ENCODE measurements at regions not wholly inside any gene's neighbourhood (a gene's known extent, or its start where the extent isn't known, plus 50 kb on each side); places are given as distances from the start of the nearest gene placed in this dataset.

GRCh38 chr2:106941372-106941993 lies 55.5 kb upstream of the ST6GAL2 start:
- DNase-seq, result no peak

DNA sequence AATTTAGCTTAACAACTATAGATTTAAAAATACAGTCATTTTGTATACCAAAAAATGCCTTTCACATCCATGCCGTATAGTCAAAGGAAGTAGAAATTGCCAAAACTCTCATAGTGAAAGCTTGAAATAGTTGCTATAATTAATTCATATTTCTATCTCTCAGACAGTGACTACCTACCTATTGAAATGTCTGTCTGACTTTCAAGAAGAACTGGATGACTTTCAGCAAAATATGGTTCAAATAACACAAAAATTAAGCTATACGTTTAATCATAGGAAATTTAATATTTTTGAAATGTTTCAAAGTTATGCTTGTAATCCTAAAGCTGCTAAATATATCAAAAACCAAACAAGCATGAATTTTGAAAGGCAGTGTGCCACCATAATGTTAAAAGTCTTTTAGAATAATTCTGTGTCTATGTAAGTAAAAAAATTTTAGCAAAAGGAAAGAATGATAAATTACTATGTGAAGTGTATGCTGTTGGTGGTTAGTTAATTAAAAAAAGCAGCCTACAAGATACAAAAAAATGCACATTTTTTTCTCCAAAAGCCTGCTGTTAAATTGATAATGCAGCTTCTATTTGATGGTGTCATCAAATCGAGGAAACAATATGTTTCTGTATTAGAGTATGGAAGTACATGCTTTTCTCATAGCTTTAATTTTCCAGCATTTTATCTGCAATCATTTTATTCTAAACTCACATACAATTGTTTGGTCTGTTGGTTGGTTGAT lies 57.7 kb upstream of the ST6GAL2 start:
- DNase-seq, result no peak

DNA sequence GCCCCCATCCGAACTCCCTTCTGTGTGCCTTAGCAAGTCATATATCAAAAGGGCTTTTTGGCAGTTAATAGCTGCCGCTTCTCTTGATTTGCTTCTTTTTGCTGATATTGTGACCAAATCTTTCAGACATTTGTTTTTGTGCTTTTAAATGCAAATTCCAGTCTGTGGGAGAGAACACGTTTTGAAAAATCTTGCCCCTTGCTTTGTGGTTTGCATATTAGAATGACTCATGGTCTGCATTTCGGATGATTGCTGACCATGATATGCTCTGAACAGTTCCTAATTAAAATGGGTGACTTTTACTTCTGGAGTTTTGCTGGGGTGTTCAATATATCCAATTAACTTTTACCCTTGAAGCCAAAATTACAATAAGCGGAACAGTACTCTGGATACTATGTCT lies 58.2 kb upstream of the ST6GAL2 start:
- no peak for DNase-seq

DNA sequence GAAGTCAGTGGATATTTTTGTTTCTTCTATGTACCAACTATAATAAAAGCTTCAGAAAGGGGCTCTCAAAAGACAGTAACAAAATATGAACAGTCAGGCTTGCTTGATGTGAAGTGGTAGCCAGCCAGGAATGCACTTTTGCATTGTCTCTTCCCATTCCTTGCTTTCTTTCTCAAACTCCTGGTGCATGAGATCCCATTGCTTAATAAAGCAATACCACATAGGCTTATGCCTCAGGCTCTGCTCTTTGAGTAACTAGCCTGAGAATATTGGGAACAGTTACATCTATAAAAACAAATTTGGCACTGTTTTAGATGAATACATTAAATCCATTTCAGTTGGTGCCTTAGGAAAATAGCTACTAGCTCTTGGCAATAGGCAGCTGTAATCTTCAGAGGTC lies 62.6 kb upstream of the ST6GAL2 start:
- no peak for DNase-seq

- DNase-seq, result no peak
These were observed 67.3 kb upstream of the ST6GAL2 start for GRCh38 chr2:106953236-106953635.

DNA sequence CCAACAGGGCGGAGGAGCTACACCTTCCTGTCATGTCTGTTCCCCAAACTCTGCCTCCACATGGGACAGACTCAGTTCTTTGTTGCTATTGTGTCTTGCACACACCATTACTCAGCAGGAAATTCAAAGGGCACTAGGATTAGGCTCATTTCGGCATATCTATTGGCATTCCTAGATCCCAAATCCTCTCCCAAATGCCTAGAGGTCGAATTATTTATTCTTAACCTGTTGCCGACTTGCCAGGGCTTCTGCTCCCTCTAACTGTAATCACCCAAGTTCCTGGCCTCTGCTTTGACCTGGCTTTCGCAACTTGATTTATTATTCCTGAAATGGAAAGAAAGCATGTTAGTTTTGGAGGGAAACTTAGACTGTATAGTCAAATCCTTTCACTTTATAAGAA lies 67.8 kb upstream of the ST6GAL2 start:
- DNase-seq, result no peak

DNA sequence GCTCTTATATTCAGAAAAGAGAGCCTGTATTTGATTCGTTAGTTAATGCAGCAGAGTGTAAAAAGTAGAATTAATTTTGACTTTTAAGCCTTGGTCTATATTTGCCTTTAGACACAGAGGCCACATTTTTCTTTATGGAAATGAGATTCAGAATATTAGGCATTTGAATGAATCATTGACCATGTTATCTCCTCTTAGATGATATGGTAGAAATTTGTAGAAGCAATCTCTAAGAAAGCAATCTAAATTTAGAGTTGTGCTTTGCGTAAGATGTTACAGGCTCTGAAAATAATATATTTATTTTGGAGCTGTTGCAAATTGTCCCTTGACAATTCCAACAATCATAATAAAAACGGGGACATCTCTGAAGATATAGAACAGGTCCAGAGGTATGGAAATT lies 68.3 kb upstream of the ST6GAL2 start:
- no peak for DNase-seq

- no peak for DNase-seq
These were observed 70.4 kb upstream of the ST6GAL2 start for GRCh38 chr2:106956416-106956815.

DNA sequence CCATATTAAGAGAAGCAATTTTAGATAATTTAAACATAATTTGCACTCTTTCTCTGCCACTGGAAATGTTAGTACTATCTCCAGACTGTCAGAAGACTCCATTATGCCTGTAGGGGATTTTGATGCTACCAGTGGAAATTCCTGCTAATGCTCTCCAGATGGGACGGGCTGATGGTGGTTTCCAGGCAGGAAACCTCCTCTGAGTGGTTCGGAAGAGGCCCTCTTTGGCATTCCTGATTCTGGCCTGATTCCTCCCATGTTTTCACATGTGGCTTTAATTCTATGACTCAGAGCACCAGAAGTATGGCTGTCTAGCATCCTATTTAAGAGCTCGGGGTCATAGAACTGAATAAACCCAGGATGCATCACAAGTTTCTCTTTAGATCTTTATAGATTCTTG lies 70.9 kb upstream of the ST6GAL2 start:
- DNase-seq, result no peak

DNA sequence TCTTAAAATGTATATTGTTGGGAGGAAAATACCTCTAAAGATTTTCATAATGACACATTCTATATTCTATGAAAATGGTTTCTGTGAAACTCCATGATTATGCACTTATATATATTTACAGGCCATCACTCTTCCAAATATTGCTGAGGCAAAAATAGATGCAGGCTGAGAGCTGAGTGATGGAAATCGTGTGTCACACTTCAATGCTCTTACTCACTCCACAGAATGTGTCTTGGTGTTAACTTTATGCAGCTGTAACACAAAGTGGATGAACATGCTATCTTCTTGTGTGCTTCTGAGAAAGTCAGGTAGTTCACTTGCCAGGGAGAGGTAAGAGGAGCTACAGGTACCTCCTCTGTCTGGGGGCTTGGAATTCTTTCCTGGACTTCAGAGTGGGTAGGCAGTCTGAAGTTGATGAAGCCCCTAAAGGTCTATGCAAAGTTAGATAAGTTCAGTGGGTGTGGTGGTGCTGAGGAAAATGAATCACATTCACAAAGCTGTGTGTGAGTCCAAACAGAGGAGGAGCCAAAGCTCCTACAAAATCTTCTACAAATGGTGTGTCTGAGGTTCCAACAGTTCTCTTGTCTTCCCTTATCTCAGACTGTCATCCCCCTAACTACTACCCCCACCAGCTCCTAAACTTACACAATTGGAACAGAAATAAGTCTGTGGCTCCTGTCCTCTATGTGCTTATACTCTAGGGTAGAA lies 74.2 kb upstream of the ST6GAL2 start:
- no peak for DNase-seq

DNA sequence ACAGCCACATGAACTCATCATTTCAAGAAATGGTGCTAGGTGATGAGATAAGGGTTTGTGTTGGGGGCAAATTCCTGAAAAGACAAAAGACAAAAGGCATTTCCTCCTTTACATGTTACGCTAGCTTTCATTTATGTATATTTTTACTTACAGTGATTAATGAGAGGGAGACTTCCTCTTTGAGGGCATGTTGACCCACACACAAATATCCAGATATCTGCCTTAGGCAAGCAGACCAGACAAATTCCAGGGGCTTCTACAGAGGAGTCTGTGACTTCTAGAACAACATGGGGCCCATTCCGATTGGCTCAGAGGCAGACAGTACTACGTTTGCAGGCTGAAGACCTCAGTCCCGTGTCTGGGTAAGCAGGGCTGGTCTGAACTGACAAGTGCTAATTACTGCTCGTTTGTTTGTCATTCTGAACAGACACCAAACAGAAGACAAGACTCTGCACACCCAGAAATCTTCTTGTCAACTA lies 74.8 kb upstream of the ST6GAL2 start:
- peak; percentile 3 for DNase-seq

- peak; percentile 14 for DNase-seq
These were observed 75.4 kb upstream of the ST6GAL2 start for GRCh38 chr2:106961328-106961727.

DNA sequence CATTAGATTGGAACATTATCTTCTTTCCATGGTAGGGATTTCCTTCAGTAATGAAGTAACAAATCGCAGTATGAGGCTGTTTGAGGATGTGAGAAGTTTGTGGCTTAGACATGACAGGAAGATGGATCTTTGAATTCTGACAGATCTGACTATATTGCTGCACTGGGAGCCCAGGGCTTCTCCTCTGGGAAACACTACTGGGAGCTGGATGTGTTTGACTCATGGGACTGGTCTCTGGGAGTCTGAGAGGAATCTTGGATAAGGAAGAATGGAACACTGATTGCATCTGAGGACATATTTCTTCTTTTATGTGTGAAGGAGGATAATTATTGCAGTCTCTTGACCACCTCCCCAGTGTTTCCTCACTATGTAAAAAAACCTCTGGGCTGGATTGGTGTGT lies 77.2 kb upstream of the ST6GAL2 start:
- no peak for DNase-seq

DNA sequence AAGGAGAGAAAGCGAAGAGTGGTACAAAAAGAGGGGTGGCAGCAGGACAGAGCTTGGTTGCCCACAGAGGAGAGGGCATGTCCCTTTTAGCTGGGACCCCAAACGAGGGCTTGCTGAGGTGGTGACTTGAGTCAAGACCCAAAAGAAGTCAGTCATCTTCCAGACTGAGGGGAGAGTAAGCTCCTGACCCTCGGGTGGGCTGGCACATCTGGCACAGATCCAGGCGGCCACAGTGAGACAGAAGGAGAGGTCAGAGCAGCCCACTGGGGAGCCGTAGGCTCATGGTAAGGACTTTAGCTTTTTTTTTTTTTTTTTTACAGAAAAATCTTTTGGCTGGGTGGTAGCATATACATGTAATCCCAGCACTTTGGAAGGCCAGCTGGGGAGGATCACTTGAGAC lies 77.9 kb upstream of the ST6GAL2 start:
- DNase-seq, result no peak

GRCh38 chr2:106965611-106966010 lies 79.6 kb upstream of the ST6GAL2 start:
- DNase-seq, result no peak

DNA sequence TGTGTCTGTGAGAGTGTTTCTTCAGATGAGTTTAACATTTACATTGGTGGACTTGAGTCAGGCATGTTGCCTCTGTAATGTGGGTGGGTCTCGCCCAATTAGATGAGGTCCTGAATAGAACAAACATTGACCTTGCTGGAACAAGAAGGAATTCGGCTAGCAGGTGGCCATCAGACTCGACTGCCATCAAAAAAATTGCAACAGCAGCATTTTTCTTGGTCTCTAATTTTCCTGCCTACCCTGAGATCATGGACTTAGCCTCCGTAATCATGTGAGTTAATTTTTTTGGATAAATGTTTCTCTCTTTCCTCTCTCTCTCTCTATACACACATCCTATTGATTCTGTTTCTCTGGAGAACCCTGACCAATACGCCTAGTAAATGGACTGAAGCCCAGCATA lies 83.8 kb upstream of the ST6GAL2 start:
- DNase-seq, result no peak

GRCh38 chr2:106970471-106971261 lies 84.7 kb upstream of the ST6GAL2 start:
- no peak for DNase-seq

DNA sequence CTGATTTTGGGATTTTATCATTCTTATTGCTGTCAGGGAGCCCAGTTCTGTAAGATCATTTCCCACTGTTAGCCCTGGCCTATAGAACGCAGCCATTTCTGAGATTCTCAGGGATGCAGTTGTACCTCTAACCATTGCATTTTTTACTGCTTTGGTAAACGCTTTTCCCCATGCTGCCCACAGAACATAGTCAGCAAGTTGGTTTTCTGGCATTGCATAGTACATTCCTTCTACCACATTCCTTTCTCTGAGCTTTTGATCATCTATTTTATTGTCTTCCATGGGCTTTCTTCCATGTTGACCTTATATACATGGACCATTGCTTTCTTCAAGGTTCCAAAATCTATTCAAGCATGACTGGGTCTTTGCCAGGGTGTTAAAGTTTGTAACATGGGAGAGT lies 86.8 kb upstream of the ST6GAL2 start:
- no peak for DNase-seq

DNA sequence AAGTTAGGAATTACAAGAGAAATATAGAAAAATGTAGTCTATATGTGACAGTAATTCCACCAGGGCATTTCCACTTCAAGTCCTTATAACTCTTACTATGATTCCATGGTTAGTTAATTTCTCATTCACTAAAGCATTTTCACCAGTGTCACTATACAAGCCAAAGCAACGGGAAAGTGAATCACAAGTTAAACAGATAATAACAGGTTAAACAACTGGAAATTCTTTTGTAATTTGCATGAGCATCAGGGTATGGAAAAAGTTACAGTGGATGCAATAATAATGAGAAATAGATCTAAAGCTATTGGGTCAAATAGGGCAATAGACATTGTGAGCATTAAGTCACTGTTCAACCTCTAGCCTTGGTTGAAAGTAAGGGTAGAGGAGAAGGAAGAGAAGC lies 88.9 kb upstream of the ST6GAL2 start:
- DNase-seq, result no peak

DNA sequence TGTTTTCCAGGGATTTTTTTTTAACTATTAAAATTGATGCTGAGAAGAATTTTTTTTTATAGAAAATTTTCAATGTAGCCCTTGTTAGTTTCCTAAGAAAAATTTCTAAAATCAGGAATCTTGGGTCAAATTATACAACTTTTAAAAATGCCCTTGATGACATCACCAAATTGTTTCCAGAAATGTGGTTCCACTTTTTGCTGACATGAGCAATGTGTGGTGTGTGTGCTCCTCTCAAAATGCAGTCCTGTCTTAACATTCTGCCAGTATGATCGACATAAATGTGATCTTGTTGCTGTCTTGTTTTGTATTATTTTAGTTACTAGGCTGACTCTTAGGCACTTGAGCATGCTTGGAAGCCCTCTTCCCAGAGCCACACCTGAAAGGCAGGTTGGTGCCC lies 89.7 kb upstream of the ST6GAL2 start:
- no peak for DNase-seq

GRCh38 chr2:106976548-106976947 lies 90.6 kb upstream of the ST6GAL2 start:
- DNase-seq, result no peak

DNA sequence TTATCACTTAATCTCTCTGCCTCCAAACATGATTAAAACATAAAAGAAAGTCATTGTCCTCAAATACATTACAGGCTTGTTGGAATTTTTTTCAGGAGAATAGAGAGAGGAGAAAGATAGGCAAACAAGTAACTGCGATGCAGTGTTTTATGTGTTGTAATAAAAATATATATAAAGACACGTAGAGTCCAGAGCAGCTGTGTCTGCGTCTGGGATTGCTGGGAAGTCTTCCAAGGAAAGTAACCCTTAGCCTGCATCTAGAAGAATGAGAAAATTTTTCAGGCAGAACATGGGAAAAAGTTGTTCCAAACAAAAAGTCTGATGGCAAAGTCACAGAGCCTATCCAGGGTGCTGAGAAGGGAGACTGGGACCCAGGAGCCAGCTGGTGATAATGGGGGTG lies 91.8 kb upstream of the ST6GAL2 start:
- no peak for DNase-seq

DNA sequence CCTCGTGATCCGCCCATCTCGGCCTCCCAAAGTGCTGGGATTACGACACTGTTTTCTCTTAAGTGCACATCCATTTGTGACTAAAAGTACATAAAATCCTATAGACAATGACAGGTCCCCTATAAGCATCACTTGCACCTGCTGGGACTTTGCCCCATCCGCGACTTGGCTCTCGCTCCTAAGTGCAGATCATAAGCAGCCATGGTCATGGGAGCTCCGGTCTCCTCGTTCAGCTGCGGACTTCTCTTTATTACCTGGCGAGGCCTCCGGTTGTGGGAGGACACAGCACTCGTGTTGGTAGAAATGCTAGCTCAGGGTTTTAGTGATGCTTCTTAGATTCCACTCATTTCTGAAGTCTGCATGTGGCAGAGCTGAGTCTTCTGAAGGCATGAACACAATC lies 92.7 kb upstream of the ST6GAL2 start:
- no peak for DNase-seq

All from NCI-H2029 (cell line).